Activated CD4-positive, CD25-positive, alpha-beta regulatory T cell treated with anti-CD3 and anti-CD28 coated beads, Interleukin-2, amount 50 U/mL, for 72 hours (primary cell): ENCODE measurements at regions not wholly inside any gene's neighbourhood (a gene's known extent, or its start where the extent isn't known, plus 50 kb on each side); places are given as distances from the start of the nearest gene placed in this dataset.

ENCODE experiments used
- DNase-seq: peaks from one replicate; pipeline ENCODE4 v3.0.0; 2021

GRCh38 chrX:118167361-118167760 is 50.8 kb upstream of the KLHL13 start:
- no peak for DNase-seq

DNA sequence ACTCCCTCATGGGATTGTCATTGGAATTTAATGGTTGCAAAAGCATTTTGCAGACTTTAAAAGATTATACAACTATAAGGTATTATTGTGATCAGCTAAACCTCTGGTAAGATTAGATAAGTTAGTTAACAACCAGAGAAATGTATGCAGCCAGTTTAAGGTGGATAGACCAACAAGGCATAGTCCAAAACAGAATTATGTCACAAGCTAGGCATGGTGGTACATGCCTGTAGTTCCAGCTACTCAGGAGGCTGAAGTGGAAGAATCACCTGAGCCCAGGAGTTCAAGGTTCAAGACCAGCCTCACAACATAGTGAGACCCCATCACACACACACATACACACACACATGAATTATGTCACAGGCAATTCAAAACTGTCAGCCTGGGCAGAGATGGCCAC is 54.7 kb upstream of the KLHL13 start:
- no peak for DNase-seq

GRCh38 chrX:118174516-118175098 is 58.0 kb upstream of the KLHL13 start:
- DNase-seq: no peak

- DNase-seq: no peak
These were observed 61.1 kb upstream of the KLHL13 start for GRCh38 chrX:118177708-118178107.

GRCh38 chrX:118178450-118178849 is 61.8 kb upstream of the KLHL13 start:
- DNase-seq: no peak

DNA sequence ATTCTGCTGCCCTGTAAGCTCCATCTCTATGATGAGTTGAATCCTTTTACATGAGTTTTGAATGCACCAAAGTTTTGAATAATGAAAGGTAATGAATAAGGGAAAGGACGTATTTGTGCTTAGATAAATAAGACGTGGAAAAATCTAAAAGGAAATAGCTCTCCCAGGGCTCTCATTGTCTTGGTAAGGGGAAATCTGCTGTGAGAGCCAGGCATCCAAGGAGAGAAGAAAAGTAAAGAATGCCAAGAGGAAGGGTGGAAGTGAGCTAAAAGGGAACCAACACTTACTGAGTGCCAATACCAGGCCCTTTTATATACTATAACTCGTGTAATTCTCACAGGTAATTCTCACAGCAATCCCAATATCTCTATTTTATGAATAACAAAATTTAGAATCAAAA is 62.6 kb upstream of the KLHL13 start:
- DNase-seq: no peak

DNA sequence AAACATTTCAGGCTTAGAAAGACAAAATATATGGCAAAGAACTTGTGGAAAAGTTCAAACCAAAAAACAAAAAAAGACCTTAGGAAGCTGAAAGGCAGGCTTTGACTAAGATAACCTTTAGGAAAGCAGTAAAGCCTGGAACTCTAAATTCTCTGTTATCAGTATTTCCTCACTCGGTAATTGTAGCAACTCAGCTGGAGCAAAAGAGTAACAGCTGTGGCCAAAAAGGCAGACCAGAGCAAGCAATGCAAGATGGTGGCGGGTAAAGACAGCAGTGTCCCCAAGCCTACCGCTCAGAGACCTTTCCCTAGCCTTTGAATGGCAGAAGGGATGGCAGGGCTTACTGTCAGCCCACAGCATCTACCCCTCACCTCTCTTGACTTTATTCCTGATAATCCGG is 63.1 kb upstream of the KLHL13 start:
- DNase-seq: no peak

DNA sequence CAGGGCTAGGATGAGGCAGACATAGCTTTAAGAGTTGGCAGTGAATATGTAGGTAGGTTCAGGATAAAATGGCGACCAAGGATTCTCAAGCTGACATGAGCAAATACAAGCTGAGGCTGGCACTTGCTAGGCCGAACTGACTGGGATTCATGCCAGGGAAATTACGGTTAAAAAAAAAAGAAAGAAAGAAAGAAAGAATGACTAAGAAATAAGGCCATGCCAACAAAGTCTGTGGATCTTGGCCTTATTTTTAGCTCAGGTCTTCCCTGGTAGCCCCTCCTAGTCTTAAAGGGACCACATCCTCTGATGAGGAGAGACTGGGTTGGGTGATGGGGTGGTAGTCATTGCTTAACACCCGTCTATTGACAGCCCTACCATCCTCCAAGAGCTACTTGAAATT is 64.4 kb upstream of the KLHL13 start:
- no peak for DNase-seq

GRCh38 chrX:118182025-118182424 is 65.4 kb upstream of the KLHL13 start:
- DNase-seq: no peak

DNA sequence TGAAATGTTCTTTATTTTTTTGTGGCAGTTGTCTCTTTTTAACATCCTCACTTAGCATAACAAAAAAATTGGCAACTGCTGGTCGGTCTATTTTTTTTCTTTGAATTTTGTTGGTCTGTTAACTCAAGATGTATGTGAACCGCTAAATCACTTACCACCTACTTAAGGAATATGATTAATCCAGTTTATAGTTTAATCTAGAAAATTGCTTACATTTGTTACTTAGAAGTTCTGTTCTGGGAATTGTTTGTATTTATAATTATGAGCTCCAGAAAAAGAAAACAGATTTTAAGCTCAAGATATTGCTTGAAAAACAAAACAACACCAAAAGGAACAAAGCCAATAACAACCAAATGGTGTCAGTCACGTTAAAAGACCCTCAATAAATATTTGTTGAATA is 66.1 kb upstream of the KLHL13 start:
- DNase-seq: no peak

- no peak for DNase-seq
These were observed 67.0 kb upstream of the KLHL13 start for GRCh38 chrX:118183606-118184005.

DNA sequence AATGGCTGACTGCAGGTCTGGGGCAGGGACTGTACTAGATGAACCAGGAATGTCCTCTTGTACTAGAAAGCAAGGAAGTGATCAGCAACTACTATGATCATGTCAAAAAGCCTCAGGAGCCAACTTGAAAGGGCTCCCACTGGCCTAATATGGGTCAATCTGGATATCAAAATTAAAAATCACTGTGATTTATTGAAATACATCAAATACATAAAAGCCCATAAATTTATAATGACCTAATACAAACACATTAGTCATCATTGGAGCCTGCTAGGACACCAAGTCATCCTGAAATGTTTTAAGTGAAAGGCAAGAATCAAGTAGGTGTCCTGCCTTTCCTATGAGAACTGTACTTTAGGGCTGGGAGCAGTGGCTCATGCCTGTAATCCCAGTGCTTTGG is 70.5 kb upstream of the KLHL13 start:
- DNase-seq: no peak

GRCh38 chrX:118189000-118189399 is 72.4 kb upstream of the KLHL13 start:
- DNase-seq: no peak

DNA sequence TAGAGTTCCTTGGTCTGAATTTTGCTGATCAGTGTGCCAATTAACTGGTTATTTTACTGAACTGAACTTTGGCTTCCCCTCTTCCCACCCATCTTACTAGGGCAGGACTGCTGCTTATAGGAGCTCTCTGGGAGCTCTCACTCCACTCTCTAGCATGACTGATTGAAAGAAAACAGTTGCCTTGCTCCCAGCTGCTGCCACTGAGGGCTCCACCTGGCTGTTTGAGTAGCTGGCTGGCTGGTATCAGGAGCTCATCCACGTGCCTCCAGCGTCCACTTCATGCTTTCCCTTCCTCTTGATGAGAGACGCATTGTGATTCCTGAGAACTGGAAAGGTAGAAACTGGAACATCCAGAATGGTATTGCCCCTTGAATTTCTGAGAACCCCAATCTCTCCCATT is 73.0 kb upstream of the KLHL13 start:
- no peak for DNase-seq

- DNase-seq: no peak
These were observed 81.1 kb upstream of the KLHL13 start for GRCh38 chrX:118197730-118198129.

DNA sequence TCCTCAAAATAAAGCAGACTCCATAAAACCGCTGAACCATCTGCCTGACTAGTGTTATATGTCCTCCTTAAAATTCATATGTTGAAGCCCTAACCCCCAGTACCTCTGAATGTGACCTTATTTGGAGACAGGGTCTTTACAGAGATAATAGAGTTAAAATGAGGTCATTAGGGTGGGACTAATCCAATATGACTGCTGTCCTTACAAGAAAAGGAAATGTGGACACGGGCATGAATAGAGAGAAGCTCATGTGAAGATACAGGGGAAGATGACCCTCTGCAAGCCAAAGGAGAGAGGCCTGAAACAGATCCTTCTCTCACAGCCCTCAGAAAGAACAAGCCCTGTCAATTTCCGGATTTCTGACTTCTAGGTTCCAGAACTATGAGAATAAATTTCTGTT is 82.0 kb upstream of the KLHL13 start:
- no peak for DNase-seq

DNA sequence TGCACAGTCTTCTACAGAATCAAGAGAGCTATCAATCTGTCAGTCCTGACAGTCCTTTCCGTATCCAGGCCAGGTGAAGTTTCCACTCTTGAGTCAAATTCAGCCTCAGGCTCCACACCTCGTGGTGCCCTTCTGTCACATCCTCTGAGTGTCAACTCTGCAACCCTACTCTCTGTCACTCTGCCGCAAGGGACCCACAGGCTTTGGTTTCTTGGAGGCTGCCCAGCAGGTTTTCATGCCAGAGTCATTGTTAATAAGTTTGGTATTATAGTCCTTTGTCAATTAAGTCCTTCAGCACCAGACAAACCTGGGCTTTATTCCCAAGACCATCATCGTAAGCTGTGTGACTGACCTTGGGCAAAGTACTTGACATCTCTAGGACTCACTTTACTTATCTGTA is 83.4 kb upstream of the KLHL13 start:
- no peak for DNase-seq

DNA sequence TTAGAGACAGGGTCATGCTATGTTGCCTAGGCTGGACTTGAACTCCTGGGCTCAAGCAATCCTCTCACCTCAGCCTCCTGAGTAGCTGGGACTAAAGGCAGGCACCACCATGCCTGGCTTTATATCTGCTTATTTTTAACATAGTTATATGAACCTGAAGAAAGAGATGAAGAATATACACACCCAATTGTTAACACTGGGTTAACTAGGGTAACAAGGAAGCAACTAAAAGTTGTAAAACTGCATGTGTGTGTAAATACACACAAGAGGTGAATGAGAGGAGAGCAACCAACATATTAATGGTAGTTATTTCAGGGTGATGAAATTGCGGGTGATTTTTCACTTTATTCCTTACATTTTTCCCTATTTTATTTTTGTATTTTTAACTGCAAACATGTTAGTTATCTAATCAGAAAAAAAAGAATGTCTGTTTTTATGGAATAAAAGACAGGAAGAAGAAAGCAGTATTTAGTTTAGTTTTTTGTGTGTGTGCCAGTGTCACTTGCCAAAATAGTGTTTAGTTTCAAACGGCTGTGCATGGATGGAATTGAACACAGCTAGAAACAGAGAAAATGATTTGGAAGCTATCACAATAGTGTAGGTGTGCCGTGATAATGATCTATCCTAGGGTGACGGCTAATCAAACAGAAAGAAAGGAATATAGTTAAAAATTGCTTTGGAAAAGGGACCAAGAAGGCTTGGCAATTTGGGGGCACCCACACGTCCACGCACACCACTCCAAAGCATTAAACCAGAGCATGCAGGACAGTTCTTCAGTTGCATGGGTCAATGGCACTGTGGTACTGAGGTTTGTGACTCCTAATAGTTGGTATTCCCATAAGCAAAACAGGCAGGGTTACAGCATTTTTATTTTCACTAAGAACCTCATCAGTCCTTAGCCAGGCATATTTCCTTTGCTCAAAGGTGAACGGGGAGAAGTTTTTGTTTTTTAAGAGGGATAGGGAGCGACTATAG is 89.1 kb upstream of the KLHL13 start:
- no peak for DNase-seq

- no peak for DNase-seq
These were observed 91.3 kb upstream of the KLHL13 start for GRCh38 chrX:118207831-118208453.

- no peak for DNase-seq
These were observed 91.9 kb upstream of the KLHL13 start for GRCh38 chrX:118208481-118208880.

DNA sequence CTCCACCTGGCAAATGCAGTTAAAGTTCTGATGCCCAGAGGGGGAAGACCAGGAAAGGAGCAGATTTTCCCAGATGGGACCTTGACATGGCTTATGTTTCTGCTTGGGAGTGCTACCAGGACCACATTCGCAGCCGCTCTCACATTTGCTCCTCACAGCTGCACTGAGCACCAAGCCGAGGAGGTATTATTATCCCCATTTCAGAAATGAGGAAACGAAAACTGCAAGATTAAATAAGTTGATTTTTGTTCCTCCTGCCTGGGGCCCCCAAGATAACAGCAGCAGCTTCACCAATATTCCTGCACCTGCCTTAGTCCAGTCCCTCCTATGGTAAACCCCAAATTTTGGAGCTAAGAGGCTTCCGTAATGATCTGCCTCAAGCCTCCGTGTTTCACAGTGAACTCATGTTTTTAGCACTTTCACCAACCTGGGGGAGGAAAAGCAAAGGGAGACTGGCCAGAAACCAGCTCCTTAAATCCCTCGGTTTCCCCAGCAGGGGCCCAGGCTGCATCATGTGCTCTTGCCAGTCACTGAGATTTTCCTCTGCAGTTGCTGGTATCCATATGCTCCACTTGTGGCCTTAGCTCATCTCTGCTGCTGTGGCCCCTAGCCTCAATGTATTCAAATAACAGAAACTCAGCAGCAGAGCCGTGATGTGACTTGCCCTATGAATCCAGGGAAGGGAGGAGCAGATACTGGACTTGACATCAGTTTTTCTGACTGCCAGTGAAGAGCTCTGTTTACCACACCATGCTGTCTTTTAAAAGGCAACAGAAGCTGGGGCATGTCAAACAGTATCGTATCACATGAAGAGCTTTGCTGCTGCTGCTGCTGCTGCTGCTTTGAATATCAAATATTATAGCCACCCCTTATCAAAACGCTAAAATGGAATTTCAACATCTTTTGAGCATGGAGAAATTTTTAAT is 95.5 kb upstream of the KLHL13 start:
- no peak for DNase-seq

DNA sequence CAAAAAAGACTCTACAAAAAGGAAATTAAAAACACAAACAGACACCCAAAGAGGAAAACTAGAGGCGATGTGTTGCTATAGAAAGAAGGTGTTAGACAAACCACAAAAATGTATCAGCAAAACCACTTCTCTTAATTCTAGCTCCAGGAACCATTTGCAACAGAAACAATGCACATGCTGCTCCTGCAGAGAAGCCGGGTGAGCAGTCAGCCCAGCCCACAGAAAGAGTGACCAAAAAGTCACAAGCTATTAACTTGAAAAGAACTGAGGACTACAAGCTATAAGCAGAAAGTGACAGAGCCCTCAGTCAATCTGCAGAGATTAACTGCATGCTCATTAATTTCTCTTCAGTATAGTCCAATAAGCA is 96.2 kb upstream of the KLHL13 start:
- DNase-seq: no peak

DNA sequence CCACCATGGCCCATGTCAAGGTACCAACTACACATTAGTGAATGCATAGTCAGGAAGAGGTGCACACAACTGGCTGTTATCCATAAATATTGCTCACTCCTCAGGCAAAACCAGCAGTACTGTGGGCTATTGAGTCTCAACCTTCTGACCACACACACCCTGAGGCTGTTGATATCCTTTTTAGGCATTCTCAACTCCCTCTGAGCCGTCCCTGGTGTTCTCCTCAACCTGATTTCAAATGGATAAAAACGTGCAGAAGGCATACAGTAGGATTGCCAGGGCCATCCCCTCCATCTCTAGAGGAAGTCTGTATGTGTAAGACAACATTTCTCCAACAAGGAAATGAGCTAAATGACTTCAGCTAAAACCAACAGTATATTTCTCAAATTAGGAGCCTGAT is 98.7 kb upstream of the KLHL13 start:
- no peak for DNase-seq
